IMR-90 (cell line): ENCODE measurements at regions not wholly inside any gene's neighbourhood (a gene's known extent, or its start where the extent isn't known, plus 50 kb on each side); places are given as distances from the start of the nearest gene placed in this dataset.

Source experiments
- ATAC-seq: fragments of 200-7000 bp; cut with Tn5 transposase; 2 replicates; pipeline ENCODE4 v1.9.1; 2020; ENCODE audit warnings: low read depth, mild to moderate bottlenecking, moderate library complexity
- BruUV-seq: library from RNA; stranded (reverse); fragments of 400-500 nt; replicated peaks from 2 replicates; lab custom pipeline; 2021; lab: Mats Ljungman, UMichigan
- CTCF ChIA-PET: fragments of 300-600 bp; formaldehyde crosslinking; extraction: SDS; loops from one replicate; lab custom pipeline; 2021; ENCODE audit warnings: antibody characterized with exemption; lab: Yijun Ruan, JAX
- POLR2A ChIA-PET: fragments of 300-600 bp; sonication (Branson Sonifier 250); formaldehyde crosslinking; loops from one replicate; lab custom pipeline; 2022; ENCODE audit warnings: antibody characterized with exemption; ENCODE audit not compliant: unreplicated experiment; lab: Charles Lee
- DNase-seq: peaks from one replicate; pipeline ENCODE4 v3.0.0; 2013
- H2AFZ ChIP-seq: replicated peaks from 2 replicates; pipeline ENCODE3; 2013; ENCODE audit warnings: low read length, mild to moderate bottlenecking; ENCODE audit not compliant: poor library complexity
- H2AK5ac ChIP-seq: 2 replicates; pipeline ENCODE4 v1.6.1; 2013; ENCODE audit warnings: low read depth, low read length, inconsistent platforms
- H2AK9ac ChIP-seq: replicated peaks from 2 replicates; pipeline ENCODE3; 2013; ENCODE audit warnings: mild to moderate bottlenecking, low read depth, low read length, moderate library complexity; ENCODE audit not compliant: poor library complexity
- H2BK120ac ChIP-seq: 2 replicates; pipeline ENCODE4 v1.6.1; 2013; ENCODE audit warnings: low read depth, low read length, inconsistent platforms
- H2BK15ac ChIP-seq: 3 replicates; pipeline ENCODE4 v1.6.1; 2013; ENCODE audit warnings: low read depth, low read length, inconsistent platforms
- H2BK20ac ChIP-seq: 2 replicates; pipeline ENCODE4 v1.6.1; 2013; ENCODE audit warnings: low read depth, mild to moderate bottlenecking, inconsistent platforms, low read length, moderate library complexity
- H2BK5ac ChIP-seq: 2 replicates; pipeline ENCODE4 v1.6.1; 2013; ENCODE audit warnings: mild to moderate bottlenecking, low read depth, low read length, inconsistent platforms; ENCODE audit not compliant: poor library complexity, severe bottlenecking
- H3K14ac ChIP-seq: replicated peaks from 2 replicates; pipeline ENCODE4 v1.6.1; 2013; ENCODE audit warnings: low read depth, low read length, inconsistent platforms
- H3K18ac ChIP-seq: 2 replicates; pipeline ENCODE4 v1.6.1; 2013; ENCODE audit warnings: low read depth, low read length, control low read depth
- H3K23ac ChIP-seq: 2 replicates; pipeline ENCODE4 v1.6.1; 2013; ENCODE audit warnings: low read depth, low read length, inconsistent platforms
- H3K27ac ChIP-seq: 2 replicates; pipeline ENCODE4 v1.5.1; 2013; ENCODE audit warnings: mild to moderate bottlenecking, control low read depth, low read length; ENCODE audit not compliant: insufficient read depth
- H3K27me3 ChIP-seq: 2 replicates; pipeline ENCODE4 v1.6.1; 2013; ENCODE audit warnings: low read length; ENCODE audit not compliant: control insufficient read depth, insufficient read depth
- H3K36me3 ChIP-seq: 2 replicates; pipeline ENCODE4 v1.6.1; 2013; ENCODE audit warnings: low read length, mixed read lengths; ENCODE audit not compliant: control insufficient read depth, insufficient read depth
- H3K4ac ChIP-seq: 2 replicates; pipeline ENCODE4 v1.6.1; 2013; ENCODE audit warnings: low read depth, low read length, inconsistent platforms
- H3K4me1 ChIP-seq: 2 replicates; pipeline ENCODE4 v1.6.1; 2013; ENCODE audit warnings: low read length, mixed read lengths; ENCODE audit not compliant: control insufficient read depth, insufficient read depth
- H3K4me2 ChIP-seq: 2 replicates; pipeline ENCODE4 v1.6.1; 2013; ENCODE audit warnings: low read depth, mild to moderate bottlenecking, control low read depth, low read length, moderate library complexity
- H3K4me3 ChIP-seq: 2 replicates; pipeline ENCODE4 v1.5.1; 2013; ENCODE audit warnings: low read depth, mild to moderate bottlenecking, control low read depth, low read length, moderate library complexity; ENCODE audit not compliant: insufficient read depth
- H3K56ac ChIP-seq: 2 replicates; pipeline ENCODE4 v1.6.1; 2013; ENCODE audit warnings: low read length, inconsistent platforms; ENCODE audit not compliant: insufficient read depth; ENCODE audit errors: extremely low read depth
- H3K79me1 ChIP-seq, 2 experiments: 2 replicates each; pipeline ENCODE4 v1.6.1; 2013; ENCODE audit warnings: low read length in 2 of 2, inconsistent platforms in 1 of 2, low read depth in 1 of 2
- H3K9ac ChIP-seq: 2 replicates; pipeline ENCODE4 v1.6.1; 2013; ENCODE audit warnings: low read depth, low read length, control low read depth
- H3K9me1 ChIP-seq: 2 replicates; pipeline ENCODE4 v1.6.1; 2013; ENCODE audit warnings: low read length, inconsistent platforms; ENCODE audit not compliant: insufficient read depth
- H3K9me3 ChIP-seq: 2 replicates; pipeline ENCODE4 v1.6.1; 2013; ENCODE audit warnings: low read length; ENCODE audit not compliant: control insufficient read depth, insufficient read depth
- H4K20me1 ChIP-seq: 2 replicates; pipeline ENCODE4 v1.6.1; 2013; ENCODE audit warnings: low read length, inconsistent platforms; ENCODE audit not compliant: insufficient read depth
- H4K5ac ChIP-seq: 2 replicates; pipeline ENCODE4 v1.6.1; 2013; ENCODE audit warnings: mild to moderate bottlenecking, low read depth, low read length, control low read depth
- H4K8ac ChIP-seq, 2 experiments: 2 replicates each; pipeline ENCODE4 v1.6.1; 2013; ENCODE audit warnings: low read depth in 2 of 2, low read length in 2 of 2, control low read depth in 1 of 2, inconsistent platforms in 1 of 2
- H4K91ac ChIP-seq: 2 replicates; pipeline ENCODE4 v1.6.1; 2013; ENCODE audit warnings: low read depth, low read length, inconsistent platforms; ENCODE audit not compliant: insufficient read depth
- CEBPB ChIP-seq: IDR thresholded peaks from 2 replicates; pipeline ENCODE4 v1.6.1; 2012; ENCODE audit warnings: low read depth, low read length, improper control_type of control experiment
- NFE2L2 ChIP-seq: fragments of 150-350 bp; IDR thresholded peaks from 2 replicates; pipeline ENCODE4 v1.6.1; 2016; ENCODE audit warnings: low read depth, mild to moderate bottlenecking, low read length
- RAD21 ChIP-seq: IDR thresholded peaks from 2 replicates; pipeline ENCODE4 v1.6.1; 2012; ENCODE audit warnings: low read length, improper control_type of control experiment
- RCOR1 ChIP-seq: IDR thresholded peaks from 2 replicates; pipeline ENCODE4 v1.6.1; 2012; ENCODE audit warnings: mild to moderate bottlenecking, low read length, improper control_type of control experiment; ENCODE audit not compliant: insufficient replicate concordance
- SMC3 ChIP-seq: fragments of 150-350 bp; IDR thresholded peaks from 2 replicates; pipeline ENCODE4 v1.6.1; 2016; ENCODE audit warnings: low read depth, mild to moderate bottlenecking, antibody characterized with exemption, low read length, moderate library complexity
- WGBS, 2 experiments: methylation state at CpG; one replicate each; pipeline versions ENCODE4 v1.1.5 to v1.1.7; 2013; ENCODE audit warnings: missing lambda C conversion rate in 2 of 2; ENCODE audit not compliant: insufficient read length in 1 of 2; ENCODE audit errors: extremely low coverage in 2 of 2; 5-methylcytosine and 5-hydroxymethylcytosine counted together
- dilution Hi-C: fragments of 300-500 bp; cut with HindIII; formaldehyde crosslinking; loops from one replicate; pipeline ENCODE4 v1.14.3; 2018; ENCODE audit warnings: low sequenced_read_pairs; ENCODE audit not compliant: unreplicated experiment
- in situ Hi-C: fragments of 300-500 bp; cut with MboI; formaldehyde crosslinking; loops from 3 replicates; pipeline ENCODE4 v1.14.3; 2019; ENCODE audit warnings: low sequenced_read_pairs, inconsistent platforms, mixed read lengths
- intact Hi-C: fragments of 100-400 bp; cut with micrococcal nuclease; formaldehyde crosslinking; loops from 2 replicates; pipeline ENCODE4 v1.10.0; 2022
- TF ChIP-seq, protein P1 (sequence below): fragments of 150-350 bp; IDR thresholded peaks from 2 replicates; pipeline ENCODE4 v1.6.1; 2017; ENCODE audit warnings: mild to moderate bottlenecking, antibody characterized with exemption, low read length, low read depth

GRCh38 chr17:77498091-77498741, 357.4 kb downstream of the SEC14L1 start:
- WGBS, 2 experiments = 100% methylated on average over 1 of the region's 25 CpGs; no CpG with 5 or more reads in 1 of the 2 experiments
- H3K36me3 ChIP-seq = peaks cover 72% of the 10 kb centered on the region
- intact Hi-C loops = no loop called here
- no peak for DNase-seq
- H3K9ac ChIP-seq = no peak overlapping the region
- no peak overlapping the region for H2BK120ac ChIP-seq
- H3K4me2 ChIP-seq = no peak overlapping the region
- peaks cover 3% of the 10 kb centered on the region; the same call in 1 of the 2 replicates for H3K4me1 ChIP-seq
- no peak overlapping the region for H2BK15ac ChIP-seq
- no peak overlapping the region for H4K8ac ChIP-seq
- BruUV-seq = no TSS peak
- no peak overlapping the region for H3K14ac ChIP-seq
- no peaks in the 10 kb centered on the region for H3K9me3 ChIP-seq
- 0 out of 2 replicates have a peak, but pooled peaks cover 5% of the 10 kb centered on the region for H3K9me1 ChIP-seq
- peaks cover 34% of the 10 kb centered on the region for H4K20me1 ChIP-seq
- ATAC-seq = no peak
- no peak overlapping the region for H2AK5ac ChIP-seq
- no peaks in the 10 kb centered on the region for H3K27me3 ChIP-seq
- POLR2A ChIA-PET = no interaction called here
- H3K79me1 ChIP-seq = peaks cover 0 to 32% of the 10 kb centered on the region in 2 experiments; a peak in 2 of 4 replicates
- dilution Hi-C loops = no loop called here
- H2AK9ac ChIP-seq = no peak overlapping the region
- H3K23ac ChIP-seq = no peak overlapping the region
- no peak overlapping the region for H4K91ac ChIP-seq
- in situ Hi-C loops = loop anchor here (5.0 kb wide), 1 partner anchor 171 kb away; no protein-coding TSS in a partner anchor
- H3K56ac ChIP-seq = no peak overlapping the region
- no peak overlapping the region for H2AFZ ChIP-seq
- H2BK5ac ChIP-seq = no peak overlapping the region
- CTCF ChIA-PET = no interaction called here
- H3K27ac ChIP-seq = no peak overlapping the region
- TF ChIP-seq RCOR1 (no peak), NFE2L2 (no peak), SMC3 (no peak), RAD21 (no peak), CEBPB (no peak)
- TF ChIP-seq, protein P1, sequence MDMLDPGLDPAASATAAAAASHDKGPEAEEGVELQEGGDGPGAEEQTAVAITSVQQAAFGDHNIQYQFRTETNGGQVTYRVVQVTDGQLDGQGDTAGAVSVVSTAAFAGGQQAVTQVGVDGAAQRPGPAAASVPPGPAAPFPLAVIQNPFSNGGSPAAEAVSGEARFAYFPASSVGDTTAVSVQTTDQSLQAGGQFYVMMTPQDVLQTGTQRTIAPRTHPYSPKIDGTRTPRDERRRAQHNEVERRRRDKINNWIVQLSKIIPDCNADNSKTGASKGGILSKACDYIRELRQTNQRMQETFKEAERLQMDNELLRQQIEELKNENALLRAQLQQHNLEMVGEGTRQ = no peak
- H3K18ac ChIP-seq = no peak overlapping the region
- no peak overlapping the region for H4K5ac ChIP-seq
- no peak overlapping the region for H3K4me3 ChIP-seq
- H2BK20ac ChIP-seq = no peak overlapping the region
- H3K4ac ChIP-seq = no peak overlapping the region
